ENCODE measurements at regions not wholly inside any gene's neighbourhood (a gene's known extent, or its start where the extent isn't known, plus 50 kb on each side); places are given as distances from the start of the nearest gene placed in this dataset.

DNA sequence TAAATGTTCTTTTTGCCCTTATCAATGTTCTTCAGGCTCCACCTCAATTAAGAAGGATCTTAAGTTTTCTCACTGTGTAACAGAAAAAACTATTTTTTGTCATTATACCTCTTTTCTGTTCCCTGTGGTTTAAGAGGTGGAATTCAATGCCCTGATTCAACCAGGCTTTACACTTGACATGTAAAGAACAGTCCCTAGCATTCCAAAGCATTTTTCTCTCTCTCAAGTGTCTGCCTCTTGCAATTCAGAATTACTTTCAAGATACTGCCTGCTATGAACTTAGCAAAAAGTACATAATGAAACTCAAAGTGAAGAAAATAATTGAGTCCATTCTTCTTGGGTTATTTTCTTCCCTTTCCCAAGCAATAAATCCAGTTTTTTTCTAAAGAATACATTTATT lies 160.6 kb upstream of the NOL4 start:
- TF ChIP-seq, protein P1, sequence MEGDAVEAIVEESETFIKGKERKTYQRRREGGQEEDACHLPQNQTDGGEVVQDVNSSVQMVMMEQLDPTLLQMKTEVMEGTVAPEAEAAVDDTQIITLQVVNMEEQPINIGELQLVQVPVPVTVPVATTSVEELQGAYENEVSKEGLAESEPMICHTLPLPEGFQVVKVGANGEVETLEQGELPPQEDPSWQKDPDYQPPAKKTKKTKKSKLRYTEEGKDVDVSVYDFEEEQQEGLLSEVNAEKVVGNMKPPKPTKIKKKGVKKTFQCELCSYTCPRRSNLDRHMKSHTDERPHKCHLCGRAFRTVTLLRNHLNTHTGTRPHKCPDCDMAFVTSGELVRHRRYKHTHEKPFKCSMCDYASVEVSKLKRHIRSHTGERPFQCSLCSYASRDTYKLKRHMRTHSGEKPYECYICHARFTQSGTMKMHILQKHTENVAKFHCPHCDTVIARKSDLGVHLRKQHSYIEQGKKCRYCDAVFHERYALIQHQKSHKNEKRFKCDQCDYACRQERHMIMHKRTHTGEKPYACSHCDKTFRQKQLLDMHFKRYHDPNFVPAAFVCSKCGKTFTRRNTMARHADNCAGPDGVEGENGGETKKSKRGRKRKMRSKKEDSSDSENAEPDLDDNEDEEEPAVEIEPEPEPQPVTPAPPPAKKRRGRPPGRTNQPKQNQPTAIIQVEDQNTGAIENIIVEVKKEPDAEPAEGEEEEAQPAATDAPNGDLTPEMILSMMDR (IDR thresholded peaks at IDR 0.05): no peak
- no peak for TF ChIP-seq EP300 (IDR thresholded peaks at IDR 0.05)
